Keratinocyte (primary cell): ENCODE measurements at regions not wholly inside any gene's neighbourhood (a gene's known extent, or its start where the extent isn't known, plus 50 kb on each side); places are given as distances from the start of the nearest gene placed in this dataset.

Experiments used
- DNase-seq: peaks from one replicate; pipeline ENCODE4 v3.0.0-alpha.2; 2011; ENCODE audit warnings: low read depth, missing footprints, low spot score
- FAIRE-seq: peaks from 2 replicates; lab custom pipeline; 2011; peaks lifted over from hg19 to GRCh38; lab: Jason Lieb, UNC
- H2AFZ ChIP-seq: 2 replicates; pipeline ENCODE4 v1.6.0; 2012; ENCODE audit warnings: low read length, control low read depth, inconsistent platforms; ENCODE audit not compliant: control insufficient read depth
- H3K27ac ChIP-seq: 2 replicates; pipeline ENCODE4 v1.5.1; 2011; ENCODE audit warnings: low read length; ENCODE audit not compliant: control insufficient read depth, insufficient read depth
- H3K27me3 ChIP-seq: 3 replicates; pipeline ENCODE4 v1.6.0; 2011; ENCODE audit warnings: low read length; ENCODE audit not compliant: control insufficient read depth, insufficient read depth; ENCODE audit errors: extremely low read depth
- H3K36me3 ChIP-seq, 2 experiments: 2 replicates in 1 of 2; 3 replicates in 1 of 2; pipeline ENCODE4 v1.5.1; 2011; ENCODE audit warnings: low read length in 2 of 2, mild to moderate bottlenecking in 1 of 2; ENCODE audit not compliant: control insufficient read depth in 2 of 2, insufficient read depth in 2 of 2; ENCODE audit errors: extremely low read depth in 1 of 2
- H3K4me1 ChIP-seq: 3 replicates; pipeline ENCODE4 v1.5.1; 2011; ENCODE audit warnings: low read length; ENCODE audit not compliant: control insufficient read depth, insufficient read depth; ENCODE audit errors: extremely low read depth
- H3K4me2 ChIP-seq: 3 replicates; pipeline ENCODE4 v1.6.0; 2011; ENCODE audit warnings: low read depth, low read length; ENCODE audit not compliant: control insufficient read depth, insufficient read depth; ENCODE audit errors: extremely low read depth
- H3K4me3 ChIP-seq, 3 experiments: fragments of 200-600 bp in 1 of 3; sonication (generic) in 1 of 3; 2 replicates in 2 of 3; 3 replicates in 1 of 3; pipeline ENCODE4 v1.5.1; 2011 to 2016; ENCODE audit warnings: low read length in 3 of 3, mild to moderate bottlenecking in 3 of 3, control low read depth in 2 of 3, inconsistent platforms in 1 of 3, low read depth in 1 of 3, mixed read lengths in 1 of 3, mixed run types in 1 of 3, moderate library complexity in 1 of 3; ENCODE audit not compliant: control insufficient read depth in 2 of 3, insufficient read depth in 2 of 3; ENCODE audit errors: extremely low read depth in 1 of 3
- H3K79me2 ChIP-seq: 2 replicates; pipeline ENCODE4 v1.6.0; 2012; ENCODE audit warnings: low read length; ENCODE audit not compliant: control insufficient read depth, insufficient read depth
- H3K9ac ChIP-seq: 3 replicates; pipeline ENCODE4 v1.6.0; 2011; ENCODE audit warnings: low read length; ENCODE audit not compliant: control insufficient read depth, insufficient read depth; ENCODE audit errors: extremely low read depth
- H3K9me1 ChIP-seq: 3 replicates; pipeline ENCODE4 v1.6.0; 2011; ENCODE audit warnings: low read length; ENCODE audit not compliant: control insufficient read depth, insufficient read depth; ENCODE audit errors: extremely low read depth
- H3K9me3 ChIP-seq: 2 replicates; pipeline ENCODE4 v1.5.1; 2012; ENCODE audit warnings: low read depth, low read length; ENCODE audit not compliant: control insufficient read depth
- H4K20me1 ChIP-seq: 3 replicates; pipeline ENCODE4 v1.6.0; 2011; ENCODE audit warnings: low read length; ENCODE audit not compliant: control insufficient read depth, insufficient read depth; ENCODE audit errors: extremely low read depth
- EZH2 ChIP-seq: IDR thresholded peaks from one replicate; pipeline ENCODE4 v1.6.1; 2012; ENCODE audit warnings: inconsistent platforms, mild to moderate bottlenecking, low read length, moderate library complexity
- dilution Hi-C: fragments of 300-500 bp; cut with MboI; formaldehyde crosslinking; loops from one replicate; pipeline ENCODE4 v1.7.0; 2020; ENCODE audit warnings: low sequenced_read_pairs; ENCODE audit not compliant: extremely low pct_ligation_motif_present
- TF ChIP-seq, protein P1 (sequence below), 3 experiments: IDR thresholded peaks in 1 of 3; conservative IDR thresholded peaks in 1 of 3; optimal IDR thresholded peaks in 1 of 3; 2 replicates in 2 of 3; 3 replicates in 1 of 3; pipeline versions ENCODE3 to v1.5.1; 2011; ENCODE audit warnings: low read length in 3 of 3, mild to moderate bottlenecking in 3 of 3, moderate library complexity in 2 of 3, control low read depth in 1 of 3, inconsistent platforms in 1 of 3; ENCODE audit not compliant: insufficient read depth in 2 of 3; ENCODE audit errors: extremely low read depth in 1 of 3

GRCh38 chr6:169908403-169908933 lies 157.0 kb downstream of the ERMARD start:
- no peaks in the 10 kb centered on the region for H3K9me1 ChIP-seq
- H3K9ac ChIP-seq = no peak overlapping the region
- H3K27me3 ChIP-seq = peaks cover 2% of the 10 kb centered on the region
- dilution Hi-C loops = no loop called here
- no peak overlapping the region for H3K4me2 ChIP-seq
- no peak overlapping the region for H3K4me3 ChIP-seq
- no peak overlapping the region for H3K27ac ChIP-seq
- no peak overlapping the region for H2AFZ ChIP-seq
- no peak for TF ChIP-seq EZH2
- TF ChIP-seq, protein P1, sequence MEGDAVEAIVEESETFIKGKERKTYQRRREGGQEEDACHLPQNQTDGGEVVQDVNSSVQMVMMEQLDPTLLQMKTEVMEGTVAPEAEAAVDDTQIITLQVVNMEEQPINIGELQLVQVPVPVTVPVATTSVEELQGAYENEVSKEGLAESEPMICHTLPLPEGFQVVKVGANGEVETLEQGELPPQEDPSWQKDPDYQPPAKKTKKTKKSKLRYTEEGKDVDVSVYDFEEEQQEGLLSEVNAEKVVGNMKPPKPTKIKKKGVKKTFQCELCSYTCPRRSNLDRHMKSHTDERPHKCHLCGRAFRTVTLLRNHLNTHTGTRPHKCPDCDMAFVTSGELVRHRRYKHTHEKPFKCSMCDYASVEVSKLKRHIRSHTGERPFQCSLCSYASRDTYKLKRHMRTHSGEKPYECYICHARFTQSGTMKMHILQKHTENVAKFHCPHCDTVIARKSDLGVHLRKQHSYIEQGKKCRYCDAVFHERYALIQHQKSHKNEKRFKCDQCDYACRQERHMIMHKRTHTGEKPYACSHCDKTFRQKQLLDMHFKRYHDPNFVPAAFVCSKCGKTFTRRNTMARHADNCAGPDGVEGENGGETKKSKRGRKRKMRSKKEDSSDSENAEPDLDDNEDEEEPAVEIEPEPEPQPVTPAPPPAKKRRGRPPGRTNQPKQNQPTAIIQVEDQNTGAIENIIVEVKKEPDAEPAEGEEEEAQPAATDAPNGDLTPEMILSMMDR (optimal IDR thresholded peaks at IDR 0.05 in 1 of 3, IDR thresholded peaks at IDR 0.05 in 1 of 3, conservative IDR thresholded peaks at IDR 0.05 in 1 of 3; ENCODE audit: extremely low read depth in 1 of 3, insufficient read depth in 2 of 3, low read length in 3 of 3) = no peak
- H3K36me3 ChIP-seq = no peaks in the 10 kb centered on the region
- H3K79me2 ChIP-seq = no peaks in the 10 kb centered on the region
- DNase-seq = no peak
- H3K4me1 ChIP-seq = no peaks in the 10 kb centered on the region
- no peaks in the 10 kb centered on the region for H3K9me3 ChIP-seq
- FAIRE-seq = no peak
- no peaks in the 10 kb centered on the region for H4K20me1 ChIP-seq

GRCh38 chr6:169907419-169908115 lies 156.1 kb downstream of the ERMARD start:
- H3K27me3 ChIP-seq = peaks cover 2% of the 10 kb centered on the region
- no peaks in the 10 kb centered on the region for H3K79me2 ChIP-seq
- H3K36me3 ChIP-seq = no peaks in the 10 kb centered on the region
- dilution Hi-C loops = no loop called here
- FAIRE-seq (no peak), DNase-seq (no peak)
- no peaks in the 10 kb centered on the region for H4K20me1 ChIP-seq
- no peak overlapping the region for H3K27ac ChIP-seq
- no peak overlapping the region for H2AFZ ChIP-seq
- no peak overlapping the region for H3K4me2 ChIP-seq
- TF ChIP-seq EZH2 = no peak
- TF ChIP-seq, protein P1 (optimal IDR thresholded peaks at IDR 0.05 in 1 of 3, IDR thresholded peaks at IDR 0.05 in 1 of 3, conservative IDR thresholded peaks at IDR 0.05 in 1 of 3; ENCODE audit: extremely low read depth in 1 of 3, insufficient read depth in 2 of 3, low read length in 3 of 3) = no peak
- no peaks in the 10 kb centered on the region for H3K9me3 ChIP-seq
- H3K4me3 ChIP-seq = no peak overlapping the region
- H3K9ac ChIP-seq = no peak overlapping the region
- H3K4me1 ChIP-seq = no peaks in the 10 kb centered on the region
- H3K9me1 ChIP-seq = no peaks in the 10 kb centered on the region
